H1 (cell line): ENCODE measurements at regions not wholly inside any gene's neighbourhood (a gene's known extent, or its start where the extent isn't known, plus 50 kb on each side); places are given as distances from the start of the nearest gene placed in this dataset.

Experiments
- ATF2 ChIP-seq: IDR thresholded peaks from 2 replicates; pipeline ENCODE4 v1.6.1; 2012; ENCODE audit warnings: low read length, inconsistent platforms
- CTCF ChIP-seq, 3 experiments: IDR thresholded peaks; 1 replicate in 2 of 3; 2 replicates in 1 of 3; pipeline versions ENCODE4 v1.5.1 to v1.6.1; 2011; ENCODE audit warnings: low read length in 3 of 3, mild to moderate bottlenecking in 3 of 3, inconsistent platforms in 2 of 3, low read depth in 1 of 3, moderate library complexity in 1 of 3; ENCODE audit not compliant: insufficient read depth in 1 of 3; ENCODE audit errors: control extremely low read depth in 1 of 3
- EZH2 ChIP-seq: fragments of 200-600 bp; sonication (generic); IDR thresholded peaks from 2 replicates; pipeline ENCODE4 v1.7.1; 2012; ENCODE audit warnings: low read depth, mild to moderate bottlenecking, moderate library complexity, low read length, inconsistent platforms; ENCODE audit not compliant: severe bottlenecking
- KDM1A ChIP-seq: fragments of 200-600, 300-600 bp; sonication (generic); IDR thresholded peaks from 2 replicates; pipeline ENCODE4 v1.7.1; 2016; ENCODE audit warnings: mild to moderate bottlenecking, low read length, borderline replicate concordance
- RBBP5 ChIP-seq: IDR thresholded peaks from 2 replicates; pipeline ENCODE4 v1.7.1; 2012; ENCODE audit warnings: low read depth, mild to moderate bottlenecking, inconsistent platforms, low read length, moderate library complexity, borderline replicate concordance
- TAF1 ChIP-seq: IDR thresholded peaks from 2 replicates; pipeline ENCODE4 v1.6.1; 2011; ENCODE audit warnings: mild to moderate bottlenecking, low read depth, low read length

GRCh38 chrX:129249563-129249962, 273.7 kb downstream of the SMARCA1 start:
- no peak for TF ChIP-seq KDM1A
- no peak for TF ChIP-seq RBBP5
- no peak for TF ChIP-seq CTCF (IDR thresholded peaks at IDR 0.05; ENCODE audit: control extremely low read depth in 1 of 3, insufficient read depth in 1 of 3, low read depth in 1 of 3, low read length in 3 of 3)
- no peak for TF ChIP-seq EZH2
- TF ChIP-seq TAF1 = no peak
- TF ChIP-seq ATF2 = no peak
